OCI-LY7 (cell line): ENCODE measurements at regions not wholly inside any gene's neighbourhood (a gene's known extent, or its start where the extent isn't known, plus 50 kb on each side); places are given as distances from the start of the nearest gene placed in this dataset.

Source experiments
- BruUV-seq: library from RNA; stranded (reverse); fragments of 400-500 nt; replicated peaks from 2 replicates; lab custom pipeline; 2021; lab: Mats Ljungman, UMichigan
- CTCF ChIA-PET: fragments of 300-600 bp; sonication (Branson Sonifier 250); formaldehyde crosslinking; loops from one replicate; lab custom pipeline; 2022; ENCODE audit warnings: antibody characterized with exemption; ENCODE audit not compliant: unreplicated experiment; lab: Charles Lee
- POLR2A ChIA-PET: fragments of 300-600 bp; sonication (Branson Sonifier 250); formaldehyde crosslinking; loops from one replicate; lab custom pipeline; 2022; ENCODE audit warnings: antibody characterized with exemption; lab: Charles Lee
- DNase-seq: peaks from one replicate; pipeline ENCODE4 v3.0.0-alpha.2; 2015; ENCODE audit warnings: low spot score
- H2AFZ ChIP-seq: fragments of 200-600 bp; sonication (generic), shearing (Covaris generic); 2 replicates; pipeline ENCODE4 v1.6.1; 2014; ENCODE audit warnings: mild to moderate bottlenecking, antibody characterized with exemption, low read length, moderate library complexity
- H3K27ac ChIP-seq: fragments of 200-600 bp; sonication (generic); 2 replicates; pipeline ENCODE4 v1.5.1; 2014; ENCODE audit warnings: mixed run types, low read depth, mild to moderate bottlenecking, moderate library complexity, low read length, inconsistent platforms; ENCODE audit not compliant: poor library complexity, severe bottlenecking
- H3K36me3 ChIP-seq: fragments of 200-600 bp; sonication (generic); 2 replicates; pipeline ENCODE4 v1.6.1; 2014; ENCODE audit warnings: mild to moderate bottlenecking, antibody characterized with exemption, low read length, moderate library complexity, mixed read lengths; ENCODE audit not compliant: insufficient read depth
- H3K4me1 ChIP-seq: fragments of 200-600 bp; sonication (generic); 2 replicates; pipeline ENCODE4 v1.5.1; 2014; ENCODE audit warnings: mild to moderate bottlenecking, low read length; ENCODE audit not compliant: insufficient read depth, poor library complexity, severe bottlenecking
- H3K4me2 ChIP-seq: fragments of 200-600 bp; sonication (generic); 2 replicates; pipeline ENCODE4 v1.6.1; 2014; ENCODE audit warnings: mild to moderate bottlenecking, low read length
- H3K4me3 ChIP-seq: fragments of 200-600 bp; sonication (generic); 2 replicates; pipeline ENCODE4 v1.5.1; 2014; ENCODE audit warnings: mild to moderate bottlenecking, low read depth, low read length; ENCODE audit not compliant: poor library complexity, severe bottlenecking
- H3K79me2 ChIP-seq: fragments of 200-600 bp; sonication (generic); 2 replicates; pipeline ENCODE4 v1.6.1; 2016; ENCODE audit warnings: low read depth, mild to moderate bottlenecking, low read length, moderate library complexity, mixed read lengths; ENCODE audit not compliant: insufficient read depth
- H3K9me2 ChIP-seq: fragments of 200-600 bp; sonication (generic); 2 replicates; pipeline ENCODE4 v1.6.1; 2016; ENCODE audit warnings: mild to moderate bottlenecking, low read length, mixed read lengths; ENCODE audit not compliant: insufficient read depth
- H3K9me3 ChIP-seq: fragments of 200-600 bp; sonication (generic); 2 replicates; pipeline ENCODE4 v1.6.1; 2014; ENCODE audit warnings: mild to moderate bottlenecking, mixed run types, low read length, mixed read lengths
- H4K20me1 ChIP-seq: fragments of 200-600 bp; sonication (generic); 2 replicates; pipeline ENCODE4 v1.6.1; 2014; ENCODE audit warnings: mild to moderate bottlenecking, antibody characterized with exemption, low read length, moderate library complexity, mixed read lengths; ENCODE audit not compliant: insufficient read depth
- EZH2phosphoT487 ChIP-seq: fragments of 200-600 bp; sonication (generic); IDR thresholded peaks from 2 replicates; pipeline ENCODE4 v1.6.1; 2018; ENCODE audit warnings: low read depth, borderline replicate concordance, mild to moderate bottlenecking, mixed run types, antibody characterized with exemption, low read length, moderate library complexity, mixed read lengths
- intact Hi-C: fragments of 100-400 bp; cut with micrococcal nuclease; formaldehyde crosslinking; loops from one replicate; pipeline ENCODE4 v1.10.0; 2022; ENCODE audit not compliant: unreplicated experiment
- TF ChIP-seq, protein P1 (sequence below): fragments of 200-600 bp; sonication (generic); conservative IDR thresholded peaks from 2 replicates; pipeline ENCODE4 v1.5.1; 2014; ENCODE audit warnings: mild to moderate bottlenecking, antibody characterized with exemption, low read length, moderate library complexity, mixed read lengths

GRCh38 chr6:11366183-11366933, 133.9 kb upstream of the NEDD9 start:
- Histone ChIP-seq H3K79me2 (no peaks in the 10 kb centered on the region), H3K4me2 (no peak overlapping the region), H2AFZ (no peak overlapping the region), H3K4me1 (no peaks in the 10 kb centered on the region), H3K9me3 (no peaks in the 10 kb centered on the region), H3K9me2 (no peaks in the 10 kb centered on the region), H3K36me3 (0 out of 2 replicates have a peak, but pooled peaks cover 3% of the 10 kb centered on the region), H3K27ac (no peak overlapping the region), H3K4me3 (no peak overlapping the region), H4K20me1 (no peaks in the 10 kb centered on the region)
- ChIA-PET CTCF (no interaction called here), POLR2A (interaction anchor here (0.6 to 2.0 kb wide), 5 partner anchors 12 to 67 kb away, joined by 3 to 11 read pairs (median 3); no protein-coding TSS in a partner anchor)
- intact Hi-C loops: no loop called here
- no peak for TF ChIP-seq EZH2phosphoT487
- TF ChIP-seq, protein P1, sequence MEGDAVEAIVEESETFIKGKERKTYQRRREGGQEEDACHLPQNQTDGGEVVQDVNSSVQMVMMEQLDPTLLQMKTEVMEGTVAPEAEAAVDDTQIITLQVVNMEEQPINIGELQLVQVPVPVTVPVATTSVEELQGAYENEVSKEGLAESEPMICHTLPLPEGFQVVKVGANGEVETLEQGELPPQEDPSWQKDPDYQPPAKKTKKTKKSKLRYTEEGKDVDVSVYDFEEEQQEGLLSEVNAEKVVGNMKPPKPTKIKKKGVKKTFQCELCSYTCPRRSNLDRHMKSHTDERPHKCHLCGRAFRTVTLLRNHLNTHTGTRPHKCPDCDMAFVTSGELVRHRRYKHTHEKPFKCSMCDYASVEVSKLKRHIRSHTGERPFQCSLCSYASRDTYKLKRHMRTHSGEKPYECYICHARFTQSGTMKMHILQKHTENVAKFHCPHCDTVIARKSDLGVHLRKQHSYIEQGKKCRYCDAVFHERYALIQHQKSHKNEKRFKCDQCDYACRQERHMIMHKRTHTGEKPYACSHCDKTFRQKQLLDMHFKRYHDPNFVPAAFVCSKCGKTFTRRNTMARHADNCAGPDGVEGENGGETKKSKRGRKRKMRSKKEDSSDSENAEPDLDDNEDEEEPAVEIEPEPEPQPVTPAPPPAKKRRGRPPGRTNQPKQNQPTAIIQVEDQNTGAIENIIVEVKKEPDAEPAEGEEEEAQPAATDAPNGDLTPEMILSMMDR: no peak
- BruUV-seq: no TSS peak
- DNase-seq: no peak

DNA sequence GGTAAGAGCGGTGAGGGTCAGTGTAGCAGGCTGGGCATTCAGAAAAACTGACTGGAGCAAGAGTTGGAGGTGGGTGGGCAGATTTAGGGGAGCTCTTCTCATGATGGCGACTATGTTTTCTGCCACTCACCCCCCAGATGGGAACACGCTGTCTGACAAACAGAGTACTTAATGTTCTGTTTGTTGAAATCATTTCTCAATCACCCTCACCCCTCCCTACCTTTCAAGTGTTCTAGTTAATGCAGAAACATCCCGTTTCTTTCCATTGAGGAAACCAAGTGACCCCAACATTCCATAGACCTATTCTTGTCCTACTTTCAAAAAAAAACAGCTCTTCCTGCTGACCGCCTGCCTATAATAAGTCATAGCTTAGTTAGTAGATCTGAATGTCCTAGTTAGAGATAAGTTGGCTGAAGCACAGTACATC, 132.5 kb upstream of the NEDD9 start:
- no peak for TF ChIP-seq EZH2phosphoT487
- ChIA-PET POLR2A (interaction anchor here (0.9 to 1.6 kb wide), 4 partner anchors 9 to 19 kb away, joined by 3 to 5 read pairs (median 4); no protein-coding TSS in a partner anchor), CTCF (interaction anchor here (0.7 kb wide), 1 partner anchor 15 kb away, joined by 3 read pairs; no protein-coding TSS in a partner anchor)
- H3K79me2 ChIP-seq: no peaks in the 10 kb centered on the region
- no peak overlapping the region for H3K4me3 ChIP-seq
- H3K4me2 ChIP-seq: no peak overlapping the region
- no peaks in the 10 kb centered on the region for H3K4me1 ChIP-seq
- H2AFZ ChIP-seq: no peak overlapping the region
- no peak for DNase-seq
- BruUV-seq: no TSS peak
- no peaks in the 10 kb centered on the region for H3K9me2 ChIP-seq
- peaks cover 3% of the 10 kb centered on the region; the same call in 1 of the 2 replicates for H3K36me3 ChIP-seq
- no peaks in the 10 kb centered on the region for H3K9me3 ChIP-seq
- H3K27ac ChIP-seq: no peak overlapping the region
- H4K20me1 ChIP-seq: no peaks in the 10 kb centered on the region
- intact Hi-C loops: no loop called here

GRCh38 chr6:11363881-11364576, 131.6 kb upstream of the NEDD9 start:
- Histone ChIP-seq H3K9me3 (no peaks in the 10 kb centered on the region), H3K4me1 (no peaks in the 10 kb centered on the region), H4K20me1 (no peaks in the 10 kb centered on the region), H3K4me2 (no peak overlapping the region), H3K9me2 (no peaks in the 10 kb centered on the region), H3K4me3 (no peak overlapping the region), H2AFZ (no peak overlapping the region), H3K27ac (no peak overlapping the region), H3K79me2 (no peaks in the 10 kb centered on the region), H3K36me3 (peaks cover 3% of the 10 kb centered on the region; the same call in 1 of the 2 replicates)
- TF ChIP-seq EZH2phosphoT487: no peak
- TF ChIP-seq, protein P1: no peak
- ChIA-PET CTCF (no interaction called here), POLR2A (interaction anchor here (1.4 to 1.6 kb wide), 2 partner anchors 10 to 17 kb away, joined by 4 to 5 read pairs; no protein-coding TSS in a partner anchor)
- intact Hi-C loops: no loop called here
- no TSS peak for BruUV-seq
- DNase-seq: no peak
